GM12874 (cell line): ENCODE measurements at regions not wholly inside any gene's neighbourhood (a gene's known extent, or its start where the extent isn't known, plus 50 kb on each side); places are given as distances from the start of the nearest gene placed in this dataset.

Experiments
- CTCF ChIP-seq: IDR thresholded peaks from 2 replicates; pipeline ENCODE4 v1.5.1; 2011; ENCODE audit warnings: low read depth, mild to moderate bottlenecking, control low read depth, low read length, moderate library complexity; ENCODE audit not compliant: insufficient read depth

- TF ChIP-seq CTCF: no peak
These were observed 209.1 kb downstream of the SREK1 start for GRCh38 chr5:66353186-66353585.

- no peak for TF ChIP-seq CTCF
These were observed 210.3 kb downstream of the SREK1 start for GRCh38 chr5:66354422-66354821.

GRCh38 chr5:66356011-66356565 lies 212.0 kb downstream of the SREK1 start:
- no peak for TF ChIP-seq CTCF

- no peak for TF ChIP-seq CTCF
These were observed 214.6 kb downstream of the SREK1 start for GRCh38 chr5:66358741-66359140.

DNA sequence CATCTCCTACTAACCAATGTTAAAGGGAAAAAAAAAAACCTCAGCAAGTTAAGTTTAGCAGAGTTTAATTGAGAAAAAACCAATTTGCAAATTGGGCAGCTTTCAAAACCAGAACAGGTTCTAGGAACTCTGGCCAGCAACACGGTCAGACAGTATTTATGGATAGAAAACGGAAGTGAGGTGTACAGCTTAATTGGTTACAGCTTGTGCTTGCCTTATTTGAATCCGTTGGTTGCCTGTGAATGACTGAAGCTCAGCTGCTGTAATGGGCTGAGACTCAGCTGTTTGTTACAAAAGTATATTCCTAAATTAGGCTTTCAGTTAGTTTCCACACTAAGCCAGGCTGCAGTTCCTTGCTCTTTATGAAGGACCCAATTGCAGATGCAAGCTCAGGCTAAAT lies 217.0 kb downstream of the SREK1 start:
- no peak for TF ChIP-seq CTCF

DNA sequence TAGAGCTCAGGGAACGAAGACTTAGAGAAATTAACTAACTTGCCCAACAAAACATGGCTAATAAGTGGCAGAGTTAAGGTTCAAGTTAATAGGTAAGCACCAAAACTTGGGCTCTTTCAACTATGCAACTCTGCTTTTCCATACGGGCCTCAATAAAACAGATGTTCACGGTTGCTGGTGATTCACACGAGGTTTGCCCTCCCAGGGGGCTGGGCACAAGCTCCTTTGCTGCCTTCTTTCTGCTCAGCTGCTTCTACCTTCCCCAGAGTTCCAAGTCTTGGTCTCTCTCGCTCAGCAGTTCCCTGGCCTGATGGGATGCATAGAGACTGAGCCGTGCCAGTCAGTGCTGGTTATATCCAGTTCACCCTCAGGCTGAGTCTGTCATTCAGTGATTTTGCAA lies 217.9 kb downstream of the SREK1 start:
- TF ChIP-seq CTCF: no peak

- no peak for TF ChIP-seq CTCF
These were observed 218.6 kb downstream of the SREK1 start for GRCh38 chr5:66362687-66363086.
